ENCODE measurements at regions not wholly inside any gene's neighbourhood (a gene's known extent, or its start where the extent isn't known, plus 50 kb on each side); places are given as distances from the start of the nearest gene placed in this dataset.

GRCh38 chr3:104108522-104108921 is 1258.2 kb upstream of the ALCAM start:
- H3K4me3 ChIP-seq (ENCODE audit: low read depth, low read length), result no peak overlapping the region
- no peak for TF ChIP-seq CTCF (IDR thresholded peaks at IDR 0.05; ENCODE audit: insufficient read depth, low read depth, low read length, missing control alignments)

GRCh38 chr3:104126463-104126862 is 1240.2 kb upstream of the ALCAM start:
- TF ChIP-seq CTCF (IDR thresholded peaks at IDR 0.05; ENCODE audit: insufficient read depth, low read depth, low read length, missing control alignments), result no peak
- no peak for DNase-seq (ENCODE audit: low read depth)
- no peak overlapping the region for H3K4me3 ChIP-seq (ENCODE audit: low read depth, low read length)

More at GRCh38 chr3:104108522-104108921, 1258.2 kb upstream of the ALCAM start:
- no peak for DNase-seq (ENCODE audit: low read depth)

DNA sequence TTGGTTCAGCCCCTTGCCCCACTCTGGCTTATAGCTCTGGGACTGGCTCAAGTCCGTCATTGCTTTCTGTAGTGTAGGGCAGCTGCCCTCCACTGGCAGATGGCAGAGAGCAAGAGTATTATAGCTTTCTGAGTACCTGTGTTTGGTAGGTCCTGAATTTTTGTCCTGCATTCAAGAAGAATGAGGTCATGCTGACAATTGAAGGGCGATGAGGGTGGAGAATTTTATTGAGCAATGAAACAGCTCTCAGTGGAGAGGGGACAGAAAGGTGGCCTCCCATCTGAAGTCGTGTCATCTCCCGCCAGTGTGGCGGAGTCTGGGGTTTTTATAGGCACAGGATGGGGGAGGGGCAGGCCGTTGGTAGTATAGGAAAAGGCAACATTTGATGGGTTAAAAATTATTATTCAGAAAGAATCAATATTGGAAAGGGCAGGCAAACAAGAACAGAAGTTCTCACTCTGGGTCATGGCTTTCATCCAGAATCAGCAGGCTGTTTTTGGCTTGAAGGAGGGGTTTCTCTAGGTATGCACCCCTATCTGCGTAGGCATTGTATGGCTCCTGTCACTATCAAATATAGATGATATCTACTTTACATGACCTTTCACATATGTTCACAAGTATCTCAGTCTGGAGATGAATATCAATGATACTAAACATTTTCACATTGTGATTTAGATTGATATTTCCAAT is 1239.7 kb upstream of the ALCAM start:
- no peak for TF ChIP-seq CTCF (IDR thresholded peaks at IDR 0.05; ENCODE audit: insufficient read depth, low read depth, low read length, missing control alignments)
- H3K4me3 ChIP-seq (ENCODE audit: low read depth, low read length), result no peak overlapping the region
- DNase-seq (ENCODE audit: low read depth), result no peak

GRCh38 chr3:104127830-104128229 is 1238.9 kb upstream of the ALCAM start:
- no peak for DNase-seq (ENCODE audit: low read depth)
- no peak for TF ChIP-seq CTCF (IDR thresholded peaks at IDR 0.05; ENCODE audit: insufficient read depth, low read depth, low read length, missing control alignments)
- no peak overlapping the region for H3K4me3 ChIP-seq (ENCODE audit: low read depth, low read length)

DNA sequence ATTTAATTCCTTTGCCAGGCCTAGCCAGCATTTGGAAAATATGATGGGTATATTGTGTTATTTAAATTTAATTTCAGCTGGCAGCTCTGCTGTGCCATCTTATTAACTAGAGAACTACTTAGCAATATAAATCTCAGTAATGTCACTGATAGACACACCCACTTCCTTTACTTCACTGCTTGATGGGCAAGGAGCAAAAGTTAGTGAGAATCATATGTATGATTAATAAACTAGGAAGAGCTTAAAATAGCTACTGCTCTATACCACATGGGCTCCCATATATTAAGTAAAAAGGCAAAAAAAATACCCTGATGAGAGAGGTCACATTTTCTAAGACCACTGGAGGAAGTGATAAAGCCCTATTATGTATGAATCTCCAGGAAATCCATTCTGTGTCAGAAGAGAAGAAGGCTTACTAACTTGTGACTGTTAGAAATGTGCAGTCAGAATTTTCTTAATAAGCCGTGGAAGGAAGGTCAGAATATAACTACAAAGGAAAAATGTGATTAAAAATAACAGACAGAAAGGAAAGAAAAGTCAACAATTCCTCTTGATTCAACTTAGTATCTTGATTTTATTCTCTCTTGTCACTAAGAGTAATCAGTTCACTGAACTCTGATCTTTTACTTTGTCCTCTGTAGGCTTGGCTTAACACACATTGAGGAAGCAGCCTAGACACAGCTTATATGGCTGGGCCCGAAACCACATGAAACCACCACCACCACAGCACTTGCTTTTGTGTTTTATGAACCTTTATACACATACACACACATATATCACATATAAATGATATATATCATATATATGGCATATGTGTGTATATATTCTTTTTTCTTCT is 1233.9 kb upstream of the ALCAM start:
- H3K4me3 ChIP-seq (ENCODE audit: low read depth, low read length), result no peak overlapping the region
- TF ChIP-seq CTCF (IDR thresholded peaks at IDR 0.05; ENCODE audit: insufficient read depth, low read depth, low read length, missing control alignments), result no peak
- DNase-seq (ENCODE audit: low read depth), result peak; percentile 12

- no peak overlapping the region for H3K4me3 ChIP-seq (ENCODE audit: low read depth, low read length)
- no peak for TF ChIP-seq CTCF (IDR thresholded peaks at IDR 0.05; ENCODE audit: insufficient read depth, low read depth, low read length, missing control alignments)
- DNase-seq (ENCODE audit: low read depth), result no peak
Observed at GRCh38 chr3:104133630-104134029, 1233.1 kb upstream of the ALCAM start.
